ENCODE measurements at regions not wholly inside any gene's neighbourhood (a gene's known extent, or its start where the extent isn't known, plus 50 kb on each side); places are given as distances from the start of the nearest gene placed in this dataset.

DNA sequence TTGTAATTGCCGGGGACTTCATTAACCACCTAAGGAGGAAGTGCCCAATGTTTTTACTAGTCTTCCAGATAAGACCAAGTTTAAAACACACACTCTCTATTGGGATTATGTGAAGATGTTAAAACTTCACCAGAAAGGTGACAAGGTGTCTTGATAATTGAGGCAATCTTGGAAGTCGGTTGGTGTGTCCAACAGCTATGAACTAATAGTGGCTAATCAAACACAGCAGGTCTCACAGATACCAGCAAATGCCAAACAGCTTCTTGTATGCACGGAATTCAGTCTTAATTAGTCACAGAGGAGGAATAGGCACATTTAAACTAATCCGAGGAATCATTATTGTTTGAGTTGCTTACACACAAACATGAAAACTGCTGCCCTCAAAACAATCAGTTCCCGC, 214.5 kb downstream of the SEC61B start:
- no peak for DNase-seq (ENCODE audit: low spot score in 2 of 2, unreplicated experiment in 2 of 2)
- Mint-ChIP-seq H3K27ac (no peak overlapping the region), H3K27me3 (ENCODE audit: low read depth) (no peaks in the 10 kb centered on the region)

DNA sequence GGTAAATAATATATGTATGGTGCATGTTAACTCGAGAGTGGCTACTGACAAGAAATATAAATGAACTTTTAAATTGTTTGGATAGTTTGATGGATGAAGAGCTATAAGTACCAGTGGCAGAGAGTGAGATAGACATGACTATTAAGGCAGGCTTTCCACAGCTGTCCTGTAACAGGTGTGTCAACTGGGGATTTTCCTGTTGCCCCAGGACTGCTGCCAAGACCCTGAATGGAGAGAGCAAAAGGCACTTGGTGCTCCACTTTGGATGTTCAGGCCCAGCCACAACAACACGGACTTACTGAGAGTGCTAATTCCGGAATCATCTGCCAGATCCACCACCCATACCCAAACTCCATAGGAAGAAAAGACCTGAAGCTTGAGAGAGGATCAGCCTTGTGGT, 215.1 kb downstream of the SEC61B start:
- Mint-ChIP-seq H3K36me3 (peaks cover 3% of the 10 kb centered on the region), H3K4me1 (peaks cover 12% of the 10 kb centered on the region), H3K27me3 (ENCODE audit: low read depth) (no peaks in the 10 kb centered on the region), H3K9me3 (peaks cover 3% of the 10 kb centered on the region), H3K4me3 (no peak overlapping the region), H3K27ac (no peak overlapping the region)
- TF ChIP-seq, protein P1, sequence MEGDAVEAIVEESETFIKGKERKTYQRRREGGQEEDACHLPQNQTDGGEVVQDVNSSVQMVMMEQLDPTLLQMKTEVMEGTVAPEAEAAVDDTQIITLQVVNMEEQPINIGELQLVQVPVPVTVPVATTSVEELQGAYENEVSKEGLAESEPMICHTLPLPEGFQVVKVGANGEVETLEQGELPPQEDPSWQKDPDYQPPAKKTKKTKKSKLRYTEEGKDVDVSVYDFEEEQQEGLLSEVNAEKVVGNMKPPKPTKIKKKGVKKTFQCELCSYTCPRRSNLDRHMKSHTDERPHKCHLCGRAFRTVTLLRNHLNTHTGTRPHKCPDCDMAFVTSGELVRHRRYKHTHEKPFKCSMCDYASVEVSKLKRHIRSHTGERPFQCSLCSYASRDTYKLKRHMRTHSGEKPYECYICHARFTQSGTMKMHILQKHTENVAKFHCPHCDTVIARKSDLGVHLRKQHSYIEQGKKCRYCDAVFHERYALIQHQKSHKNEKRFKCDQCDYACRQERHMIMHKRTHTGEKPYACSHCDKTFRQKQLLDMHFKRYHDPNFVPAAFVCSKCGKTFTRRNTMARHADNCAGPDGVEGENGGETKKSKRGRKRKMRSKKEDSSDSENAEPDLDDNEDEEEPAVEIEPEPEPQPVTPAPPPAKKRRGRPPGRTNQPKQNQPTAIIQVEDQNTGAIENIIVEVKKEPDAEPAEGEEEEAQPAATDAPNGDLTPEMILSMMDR (IDR thresholded peaks at IDR 0.05; ENCODE audit: unreplicated experiment) = no peak
- DNase-seq (ENCODE audit: low spot score in 2 of 2, unreplicated experiment in 2 of 2) = no peak

More for the DNA sequence above, 214.5 kb downstream of the SEC61B start:
- Mint-ChIP-seq H3K4me3 (no peak overlapping the region), H3K4me1 (peaks cover 17% of the 10 kb centered on the region), H3K36me3 (no peaks in the 10 kb centered on the region), H3K9me3 (no peaks in the 10 kb centered on the region)
- TF ChIP-seq, protein P1 (IDR thresholded peaks at IDR 0.05; ENCODE audit: unreplicated experiment) = no peak

DNA sequence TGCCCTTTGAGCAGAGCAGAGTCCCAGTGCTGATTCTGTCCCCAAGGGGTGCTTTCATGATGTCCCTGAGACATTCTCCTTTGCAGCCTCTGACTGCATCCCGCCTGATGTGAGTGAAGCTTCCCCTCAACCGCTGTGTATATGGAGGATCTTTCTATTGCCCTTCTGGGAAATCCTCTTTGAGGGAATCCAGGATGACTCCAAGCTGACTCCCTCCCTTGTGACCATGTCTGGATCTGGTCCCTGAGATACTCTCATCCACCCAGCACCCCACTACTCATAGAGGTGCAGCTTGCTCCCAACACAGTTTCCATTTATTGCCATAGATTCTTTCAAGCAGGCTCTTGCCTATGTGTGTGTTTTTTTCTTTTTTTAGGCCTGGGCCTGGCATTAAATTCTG, 216.5 kb downstream of the SEC61B start:
- peaks cover 9% of the 10 kb centered on the region for H3K9me3 Mint-ChIP-seq
- peaks cover 4% of the 10 kb centered on the region for H3K4me1 Mint-ChIP-seq
- DNase-seq (ENCODE audit: low spot score in 2 of 2, unreplicated experiment in 2 of 2) = no peak
- peaks cover 8% of the 10 kb centered on the region for H3K36me3 Mint-ChIP-seq
- no peak overlapping the region for H3K4me3 Mint-ChIP-seq
- no peaks in the 10 kb centered on the region for H3K27me3 Mint-ChIP-seq (ENCODE audit: low read depth)
- TF ChIP-seq, protein P1 (IDR thresholded peaks at IDR 0.05; ENCODE audit: unreplicated experiment) = no peak
- H3K27ac Mint-ChIP-seq = no peak overlapping the region

DNA sequence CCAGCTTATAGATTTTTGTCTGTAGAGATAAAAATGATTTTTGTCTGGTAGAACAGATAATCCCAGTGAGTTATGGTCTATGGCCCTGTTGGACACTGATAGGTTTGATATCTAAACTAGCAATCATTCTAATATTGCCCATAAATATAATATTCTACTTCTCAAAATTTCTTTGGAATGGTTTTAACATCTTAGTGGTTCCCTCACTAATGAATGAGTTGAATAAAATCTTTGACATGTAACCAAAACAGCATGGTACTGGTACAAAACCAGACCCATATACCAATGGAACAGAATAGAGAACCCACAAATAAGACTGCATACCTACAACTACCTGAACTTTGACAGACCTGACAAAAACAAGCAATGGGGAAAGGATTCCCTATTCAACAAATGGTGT, 219.7 kb downstream of the SEC61B start:
- H3K4me3 Mint-ChIP-seq = no peak overlapping the region
- no peak overlapping the region for H3K27ac Mint-ChIP-seq
- H3K27me3 Mint-ChIP-seq (ENCODE audit: low read depth) = no peaks in the 10 kb centered on the region
- H3K4me1 Mint-ChIP-seq = no peaks in the 10 kb centered on the region
- H3K36me3 Mint-ChIP-seq = peaks cover 8% of the 10 kb centered on the region
- TF ChIP-seq, protein P1 (IDR thresholded peaks at IDR 0.05; ENCODE audit: unreplicated experiment) = no peak
- DNase-seq (ENCODE audit: low spot score in 2 of 2, unreplicated experiment in 2 of 2) = no peak
- peaks cover 9% of the 10 kb centered on the region for H3K9me3 Mint-ChIP-seq

DNA sequence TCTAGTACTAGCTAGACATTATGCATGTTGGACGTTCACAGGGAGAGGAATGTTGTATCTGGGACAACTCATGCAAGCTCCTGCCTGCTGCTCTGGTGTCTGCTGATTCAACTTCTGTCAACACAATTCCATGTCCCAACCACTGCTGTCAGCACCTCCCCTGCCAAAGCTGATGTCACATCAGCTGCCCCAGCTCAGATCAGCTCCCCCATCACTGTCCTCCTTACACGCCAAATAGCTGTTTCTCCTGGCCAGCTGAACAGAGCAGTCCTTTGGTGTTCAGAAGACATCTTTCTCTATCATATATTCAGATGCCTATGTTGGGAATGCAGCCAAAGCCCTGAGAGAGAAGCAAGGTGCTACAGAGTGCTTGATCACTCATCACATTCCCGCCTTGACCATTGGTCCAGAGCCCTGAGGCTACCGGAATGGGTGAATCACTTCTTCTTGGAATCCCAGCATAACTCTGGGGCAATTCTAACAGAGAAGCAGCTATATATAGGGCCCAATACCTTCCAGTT, 223.3 kb downstream of the SEC61B start:
- H3K27me3 Mint-ChIP-seq (ENCODE audit: low read depth) = no peaks in the 10 kb centered on the region
- no peak overlapping the region for H3K27ac Mint-ChIP-seq
- H3K9me3 Mint-ChIP-seq = peaks cover 15% of the 10 kb centered on the region
- H3K4me3 Mint-ChIP-seq = no peak overlapping the region
- H3K36me3 Mint-ChIP-seq = peaks cover 10% of the 10 kb centered on the region
- no peaks in the 10 kb centered on the region for H3K4me1 Mint-ChIP-seq
- no peak for DNase-seq (ENCODE audit: low spot score in 2 of 2, unreplicated experiment in 2 of 2)
- TF ChIP-seq, protein P1 (IDR thresholded peaks at IDR 0.05; ENCODE audit: unreplicated experiment) = no peak

DNA sequence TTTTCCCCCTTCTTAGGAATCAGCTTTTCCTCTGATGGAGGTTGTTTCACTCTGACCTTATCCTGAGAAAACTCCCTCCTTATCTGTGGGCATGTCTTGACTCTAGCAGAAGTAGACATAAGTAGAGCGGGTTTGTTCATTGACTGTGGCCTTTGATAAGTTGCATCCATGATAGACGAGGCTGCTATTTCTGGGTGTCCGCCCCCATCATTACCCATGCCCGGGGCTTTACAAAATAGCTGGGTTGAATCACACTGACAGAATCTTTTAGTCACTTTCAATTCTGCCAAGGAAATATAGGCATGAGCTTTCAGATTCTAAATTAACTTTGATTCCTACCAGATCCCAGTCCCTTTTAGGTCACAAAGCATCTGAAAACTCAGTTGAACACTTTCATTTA, 223.8 kb downstream of the SEC61B start:
- no peaks in the 10 kb centered on the region for H3K4me1 Mint-ChIP-seq

More for the DNA sequence above, 223.8 kb downstream of the SEC61B start:
- H3K9me3 Mint-ChIP-seq = peaks cover 15% of the 10 kb centered on the region
- peaks cover 10% of the 10 kb centered on the region for H3K36me3 Mint-ChIP-seq
- no peak for DNase-seq (ENCODE audit: low spot score in 2 of 2, unreplicated experiment in 2 of 2)
- H3K27me3 Mint-ChIP-seq (ENCODE audit: low read depth) = no peaks in the 10 kb centered on the region
- TF ChIP-seq, protein P1 (IDR thresholded peaks at IDR 0.05; ENCODE audit: unreplicated experiment) = no peak
- H3K27ac Mint-ChIP-seq = no peak overlapping the region
- no peak overlapping the region for H3K4me3 Mint-ChIP-seq
